ENCODE measurements at regions not wholly inside any gene's neighbourhood (a gene's known extent, or its start where the extent isn't known, plus 50 kb on each side); places are given as distances from the start of the nearest gene placed in this dataset.

- no peaks in the 10 kb centered on the region for H3K4me1 ChIP-seq
- H3K27ac ChIP-seq = no peak overlapping the region
- intact Hi-C loops (cut with DNase I; ENCODE audit: low total_unique reads) = no loop called here
- DNase-seq (ENCODE audit: low spot score in 2 of 2) = no peak
- H3K4me3 ChIP-seq = no peak overlapping the region
- TF ChIP-seq POLR2A (IDR thresholded peaks at IDR 0.05) (no peak), CTCF (IDR thresholded peaks at IDR 0.05) (no peak), POLR2AphosphoS5 (IDR thresholded peaks at IDR 0.05) (no peak)
- no peaks in the 10 kb centered on the region for H3K9me3 ChIP-seq
- no peaks in the 10 kb centered on the region for H3K36me3 ChIP-seq
- H3K27me3 ChIP-seq = no peaks in the 10 kb centered on the region
Measured at GRCh38 chr2:185375731-185376130, 362.9 kb upstream of the FSIP2 start.

- Histone ChIP-seq H3K27ac (no peak overlapping the region), H3K9me3 (no peaks in the 10 kb centered on the region), H3K36me3 (no peaks in the 10 kb centered on the region), H3K4me1 (no peaks in the 10 kb centered on the region), H3K4me3 (no peak overlapping the region), H3K27me3 (no peaks in the 10 kb centered on the region)
- TF ChIP-seq CTCF (IDR thresholded peaks at IDR 0.05) = no peak
- TF ChIP-seq POLR2A (IDR thresholded peaks at IDR 0.05) = no peak
- TF ChIP-seq POLR2AphosphoS5 (IDR thresholded peaks at IDR 0.05) = no peak
- no peak for DNase-seq (ENCODE audit: low spot score in 2 of 2)
- intact Hi-C loops (cut with DNase I; ENCODE audit: low total_unique reads) = no loop called here
Measured at GRCh38 chr2:185381631-185382030, 357.0 kb upstream of the FSIP2 start.

GRCh38 chr2:185384822-185385560, 353.6 kb upstream of the FSIP2 start:
- intact Hi-C loops (cut with DNase I; ENCODE audit: low total_unique reads) = no loop called here
- Histone ChIP-seq H3K9me3 (no peaks in the 10 kb centered on the region), H3K27ac (no peak overlapping the region), H3K4me1 (no peaks in the 10 kb centered on the region), H3K4me3 (no peak overlapping the region), H3K36me3 (no peaks in the 10 kb centered on the region), H3K27me3 (no peaks in the 10 kb centered on the region)
- no peak for DNase-seq (ENCODE audit: low spot score in 2 of 2)
- TF ChIP-seq POLR2AphosphoS5 (IDR thresholded peaks at IDR 0.05) (no peak), POLR2A (IDR thresholded peaks at IDR 0.05) (no peak), CTCF (IDR thresholded peaks at IDR 0.05) (no peak)

- no peak overlapping the region for H3K4me3 ChIP-seq
- TF ChIP-seq POLR2AphosphoS5 (IDR thresholded peaks at IDR 0.05) = no peak
- no peak for TF ChIP-seq CTCF (IDR thresholded peaks at IDR 0.05)
- TF ChIP-seq POLR2A (IDR thresholded peaks at IDR 0.05) = no peak
- H3K9me3 ChIP-seq = no peaks in the 10 kb centered on the region
- no peaks in the 10 kb centered on the region for H3K36me3 ChIP-seq
- no peak for DNase-seq (ENCODE audit: low spot score in 2 of 2)
- no peak overlapping the region for H3K27ac ChIP-seq
- no peaks in the 10 kb centered on the region for H3K4me1 ChIP-seq
- H3K27me3 ChIP-seq = no peaks in the 10 kb centered on the region
- intact Hi-C loops (cut with DNase I; ENCODE audit: low total_unique reads) = no loop called here
Measured at GRCh38 chr2:185388226-185388625, 350.4 kb upstream of the FSIP2 start.

GRCh38 chr2:185391543-185391942, 347.1 kb upstream of the FSIP2 start:
- no peak for DNase-seq (ENCODE audit: low spot score in 2 of 2)
- no peaks in the 10 kb centered on the region for H3K36me3 ChIP-seq

More at GRCh38 chr2:185391543-185391942, 347.1 kb upstream of the FSIP2 start:
- H3K27ac ChIP-seq = no peak overlapping the region
- TF ChIP-seq POLR2AphosphoS5 (IDR thresholded peaks at IDR 0.05) (no peak), CTCF (IDR thresholded peaks at IDR 0.05) (no peak), POLR2A (IDR thresholded peaks at IDR 0.05) (no peak)
- peaks cover 2 to 5% of the 10 kb centered on the region in 2 donors for H3K9me3 ChIP-seq
- H3K27me3 ChIP-seq = no peaks in the 10 kb centered on the region
- H3K4me3 ChIP-seq = no peak overlapping the region
- intact Hi-C loops (cut with DNase I; ENCODE audit: low total_unique reads) = no loop called here
- H3K4me1 ChIP-seq = no peaks in the 10 kb centered on the region
